ENCODE measurements at regions not wholly inside any gene's neighbourhood (a gene's known extent, or its start where the extent isn't known, plus 50 kb on each side); places are given as distances from the start of the nearest gene placed in this dataset.

- no peak for DNase-seq
Measured at GRCh38 chr3:99176169-99176964, 274.9 kb upstream of the DCBLD2 start.

GRCh38 chr3:99175276-99175812 lies 273.8 kb upstream of the DCBLD2 start:
- no peak for DNase-seq

GRCh38 chr3:99172736-99173657 lies 271.5 kb upstream of the DCBLD2 start:
- DNase-seq: peak; percentile 40

GRCh38 chr3:99171800-99172199 lies 270.3 kb upstream of the DCBLD2 start:
- no peak for DNase-seq

GRCh38 chr3:99170867-99171517 lies 269.5 kb upstream of the DCBLD2 start:
- no peak for DNase-seq

GRCh38 chr3:99167071-99167470 lies 265.6 kb upstream of the DCBLD2 start:
- DNase-seq: no peak

GRCh38 chr3:99163314-99163713 lies 261.8 kb upstream of the DCBLD2 start:
- no peak for DNase-seq

- no peak for DNase-seq
Measured at GRCh38 chr3:99159220-99159762, 257.8 kb upstream of the DCBLD2 start.

- no peak for DNase-seq
Measured at GRCh38 chr3:99145031-99145430, 243.5 kb upstream of the DCBLD2 start.

GRCh38 chr3:99143493-99143892 lies 242.0 kb upstream of the DCBLD2 start:
- no peak for DNase-seq

- DNase-seq: no peak
Measured at GRCh38 chr3:99134986-99135385, 233.5 kb upstream of the DCBLD2 start.

GRCh38 chr3:99131876-99132275 lies 230.4 kb upstream of the DCBLD2 start:
- DNase-seq: no peak

GRCh38 chr3:99128725-99129505 lies 227.4 kb upstream of the DCBLD2 start:
- no peak for DNase-seq

GRCh38 chr3:99128235-99128634 lies 226.7 kb upstream of the DCBLD2 start:
- no peak for DNase-seq

GRCh38 chr3:99126316-99126715 lies 224.8 kb upstream of the DCBLD2 start:
- DNase-seq: no peak

GRCh38 chr3:99119385-99119784 lies 217.9 kb upstream of the DCBLD2 start:
- DNase-seq: no peak

- no peak for DNase-seq
Measured at GRCh38 chr3:99118381-99118780, 216.9 kb upstream of the DCBLD2 start.

- no peak for DNase-seq
Measured at GRCh38 chr3:99114565-99115291, 213.2 kb upstream of the DCBLD2 start.

- DNase-seq: no peak
Measured at GRCh38 chr3:99111235-99111634, 209.7 kb upstream of the DCBLD2 start.

- no peak for DNase-seq
Measured at GRCh38 chr3:99110401-99110800, 208.9 kb upstream of the DCBLD2 start.

- DNase-seq: no peak
Measured at GRCh38 chr3:99108508-99108907, 207.0 kb upstream of the DCBLD2 start.

Measured in retina (tissue), 1 donor.